MV-4-11 (cell line): ENCODE measurements at regions not wholly inside any gene's neighbourhood (a gene's known extent, or its start where the extent isn't known, plus 50 kb on each side); places are given as distances from the start of the nearest gene placed in this dataset.
A peak's percentile ranks its signal among the peaks of the same experiment; 100 is the strongest.
"Not testable (repeated sequence)": the region's sequence is repeated elsewhere in the genome, so short reads cannot be mapped to it uniquely, and the experiment has no call there.

Experiments used
- DNase-seq: peaks from one replicate; lab custom pipeline; 2025; lab: John Stamatoyannopoulos, UW

- DNase-seq = no peak
These were observed 112.5 kb downstream of the EFEMP1 start for GRCh38 chr2:55811048-55811447.

GRCh38 chr2:55810622-55811020 lies 113.0 kb downstream of the EFEMP1 start:
- DNase-seq = no peak

- DNase-seq = no peak
These were observed 113.5 kb downstream of the EFEMP1 start for GRCh38 chr2:55809875-55810621.

DNA sequence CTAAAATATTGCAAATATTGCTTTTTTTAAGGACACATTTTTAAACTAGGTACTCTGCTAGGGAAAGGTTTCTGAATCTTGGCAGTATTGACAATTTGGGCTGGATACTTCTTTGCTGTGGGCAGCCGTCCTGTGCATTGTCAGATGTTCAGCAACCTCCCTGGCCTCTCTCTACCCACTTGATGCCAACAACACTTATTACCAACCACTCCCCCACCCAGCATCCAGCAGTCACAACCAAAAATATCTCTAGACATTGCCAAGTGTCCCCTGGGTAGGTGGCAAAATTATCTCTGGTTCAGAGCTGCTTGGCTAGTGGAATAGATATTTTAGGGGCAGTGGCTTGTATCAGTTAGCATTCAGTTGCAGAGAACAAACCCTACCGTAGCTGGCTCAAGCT lies 114.3 kb upstream of the PNPT1 start:
- no peak for DNase-seq

GRCh38 chr2:55805686-55806085 lies 112.0 kb upstream of the PNPT1 start:
- no peak for DNase-seq

GRCh38 chr2:55804535-55804934 lies 110.9 kb upstream of the PNPT1 start:
- no peak for DNase-seq

DNA sequence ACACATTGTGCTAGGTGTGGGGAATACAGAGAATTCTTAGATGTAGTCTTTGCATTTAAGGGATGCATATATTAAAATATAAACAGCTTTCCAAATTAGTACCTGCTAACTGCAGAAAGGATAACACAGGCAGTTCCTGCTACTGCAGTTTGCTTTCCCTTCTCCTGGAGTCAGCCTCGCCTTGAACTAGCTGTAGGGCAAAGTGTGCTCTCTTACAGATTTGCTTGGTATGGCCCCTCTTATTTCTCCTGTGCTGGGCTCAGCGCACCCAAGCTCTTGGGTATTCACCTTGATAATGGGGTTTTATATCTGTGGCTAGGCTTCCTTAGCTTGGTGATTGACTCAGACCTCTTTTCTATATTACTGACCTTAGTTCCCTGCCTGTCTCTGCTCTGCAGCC lies 108.4 kb upstream of the PNPT1 start:
- DNase-seq = no peak

DNA sequence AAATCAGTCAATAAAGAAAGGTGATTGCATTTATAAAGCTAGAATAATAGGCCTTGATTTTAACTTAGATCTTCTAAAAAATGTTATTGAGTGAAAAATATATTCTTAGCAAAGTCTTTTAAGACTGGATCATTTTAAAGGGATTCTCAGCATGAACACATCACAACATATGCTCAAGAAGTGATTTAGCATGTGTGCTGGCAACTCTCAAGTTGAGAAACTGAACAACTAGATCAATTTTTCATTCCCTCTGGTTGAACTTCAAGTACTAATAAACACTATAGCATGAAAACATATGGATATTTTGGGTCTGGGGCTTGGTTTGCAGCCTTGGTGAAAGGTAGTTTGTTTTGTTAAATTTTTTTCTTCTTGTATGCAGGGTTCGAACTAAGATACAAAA lies 107.8 kb upstream of the PNPT1 start:
- no peak for DNase-seq

DNA sequence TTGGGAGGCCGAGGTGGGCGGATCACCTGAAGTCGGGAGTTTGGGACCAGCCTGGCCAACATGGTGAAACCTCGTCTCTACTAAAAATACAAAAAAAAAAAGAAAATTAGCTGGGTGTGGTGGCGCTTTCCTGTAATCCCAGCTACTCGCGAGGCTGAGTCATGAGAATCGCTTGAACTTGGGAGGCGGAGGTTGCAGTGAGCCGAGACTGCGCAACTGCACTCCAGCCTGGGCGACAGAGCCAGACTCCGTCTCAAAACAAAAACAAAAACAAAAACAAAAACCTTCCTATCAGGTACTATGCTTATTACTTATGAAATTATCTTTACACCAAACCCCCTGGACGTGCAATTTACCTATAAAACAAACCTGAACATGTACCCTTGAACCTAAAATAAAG lies 106.0 kb upstream of the PNPT1 start:
- not testable (repeated sequence) for DNase-seq

DNA sequence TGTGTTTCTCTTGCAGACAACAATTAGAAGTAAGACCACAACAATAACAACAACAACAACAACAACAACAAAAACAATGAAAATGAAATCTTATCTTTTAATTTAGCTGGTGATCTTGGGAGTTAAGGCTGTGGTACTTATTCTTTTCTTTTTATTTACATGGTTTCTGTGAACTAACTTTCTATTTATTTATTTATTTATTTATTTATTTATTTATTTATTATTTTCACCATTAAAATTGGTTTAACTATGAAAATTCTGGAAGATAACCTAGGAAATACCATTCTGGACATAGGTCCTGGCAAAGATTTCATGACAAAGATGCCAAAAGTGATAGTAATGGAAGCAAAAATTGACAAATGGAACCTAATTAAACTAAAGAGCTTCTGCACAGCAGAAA lies 102.5 kb upstream of the PNPT1 start:
- no peak for DNase-seq

DNA sequence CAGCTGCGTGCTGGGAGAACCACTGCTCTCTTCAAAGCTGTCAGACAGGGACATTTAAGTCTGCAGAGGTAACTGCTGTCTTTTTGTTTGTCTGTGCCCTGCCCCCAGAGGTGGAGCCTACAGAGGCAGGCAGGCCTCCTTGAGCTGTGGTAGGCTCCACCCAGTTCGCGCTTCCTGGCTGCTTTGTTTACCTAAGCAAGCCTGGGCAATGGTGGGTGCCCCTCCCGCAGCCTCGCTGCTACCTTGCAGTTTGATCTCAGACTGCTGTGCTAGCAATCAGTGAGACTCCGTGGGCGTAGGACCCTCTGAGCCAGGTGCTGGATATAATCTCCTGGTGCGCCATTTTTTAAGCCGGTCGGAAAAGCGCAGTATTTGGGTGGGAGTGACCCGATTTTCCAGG lies 100.0 kb upstream of the PNPT1 start:
- DNase-seq = not testable (repeated sequence)

- no peak for DNase-seq
These were observed 92.6 kb upstream of the PNPT1 start for GRCh38 chr2:55786280-55786679.

GRCh38 chr2:55783751-55784150 lies 90.1 kb upstream of the PNPT1 start:
- DNase-seq = not testable (repeated sequence)

- DNase-seq = no peak
These were observed 89.0 kb upstream of the PNPT1 start for GRCh38 chr2:55782528-55783173.

DNA sequence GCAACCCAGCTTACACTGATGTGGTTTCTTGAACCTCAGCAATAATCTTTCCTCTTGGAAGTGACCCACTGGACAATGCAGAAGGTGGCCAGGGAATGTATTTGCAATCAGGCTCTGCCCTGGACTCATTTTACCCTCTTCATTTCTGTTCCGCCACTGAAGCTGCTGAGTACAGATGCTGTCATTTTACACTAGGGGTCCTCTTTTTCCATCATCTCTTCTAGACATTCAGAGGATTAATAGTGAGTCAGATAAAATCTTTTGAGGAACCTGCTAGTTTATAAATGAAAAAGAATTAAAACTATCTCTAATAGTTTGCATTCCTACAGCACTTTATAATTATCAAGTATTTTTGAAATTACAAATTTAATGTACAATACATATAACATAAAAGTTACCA lies 87.9 kb upstream of the PNPT1 start:
- DNase-seq = no peak

DNA sequence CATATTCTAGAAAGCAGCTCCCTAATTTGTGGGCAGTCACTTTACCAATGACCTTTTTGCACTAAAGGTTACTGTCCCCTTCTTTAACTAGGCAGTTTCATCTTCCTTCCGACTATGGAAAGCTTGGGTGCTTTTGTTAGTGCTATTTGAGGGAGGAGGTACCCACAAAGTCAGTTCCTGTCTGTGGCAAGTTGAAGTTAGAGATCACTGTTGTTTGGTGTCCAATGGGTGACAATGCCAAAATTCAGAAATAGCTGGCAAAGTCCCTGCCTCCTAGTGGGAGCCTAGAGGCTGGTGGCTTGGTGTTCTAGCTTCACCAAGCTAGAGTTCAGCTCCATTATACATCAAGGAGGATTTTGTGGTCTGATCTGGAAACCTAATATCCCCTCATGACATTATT lies 87.1 kb upstream of the PNPT1 start:
- DNase-seq = peak; percentile 3

- no peak for DNase-seq
These were observed 86.1 kb upstream of the PNPT1 start for GRCh38 chr2:55779459-55780421.

DNA sequence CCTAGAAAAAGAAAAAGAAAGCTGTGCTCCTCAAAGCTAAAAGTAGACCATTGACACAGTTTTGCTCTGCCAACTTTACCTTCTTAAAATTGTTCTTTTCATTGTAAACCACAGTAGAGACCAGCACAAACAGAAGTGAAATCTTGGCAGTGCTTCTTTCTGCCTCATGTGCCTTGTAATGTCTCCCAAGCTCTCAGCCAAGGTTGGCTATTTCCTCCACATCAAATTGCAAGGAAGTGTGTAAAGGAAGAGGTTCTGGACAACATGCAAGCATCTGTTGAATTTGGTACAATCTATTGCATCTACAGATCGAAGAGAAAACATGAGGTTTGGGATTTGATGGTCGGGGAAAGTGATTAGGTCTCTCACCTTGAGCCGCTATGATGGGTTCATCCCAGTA lies 83.3 kb upstream of the PNPT1 start:
- DNase-seq = no peak

DNA sequence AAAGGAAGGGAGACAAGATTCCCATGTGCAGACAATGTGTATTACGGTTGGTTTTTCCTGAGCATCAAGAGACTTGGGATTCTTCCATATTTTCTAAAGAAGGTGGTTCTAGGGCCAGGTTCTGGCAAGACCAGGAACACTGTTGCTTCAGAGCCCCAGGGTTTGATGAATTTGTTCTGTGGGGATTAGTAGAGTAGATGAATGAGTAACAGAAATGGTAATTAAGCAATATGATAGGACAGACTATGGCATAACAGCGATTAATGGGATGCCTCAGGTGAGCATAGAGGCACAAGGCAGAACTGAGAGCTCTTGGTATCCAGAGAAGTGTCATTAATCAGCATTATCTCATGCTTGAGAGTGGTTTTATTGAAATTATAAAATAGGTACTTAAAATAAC lies 82.8 kb upstream of the PNPT1 start:
- DNase-seq = no peak

GRCh38 chr2:55775828-55776227 lies 82.2 kb upstream of the PNPT1 start:
- no peak for DNase-seq

DNA sequence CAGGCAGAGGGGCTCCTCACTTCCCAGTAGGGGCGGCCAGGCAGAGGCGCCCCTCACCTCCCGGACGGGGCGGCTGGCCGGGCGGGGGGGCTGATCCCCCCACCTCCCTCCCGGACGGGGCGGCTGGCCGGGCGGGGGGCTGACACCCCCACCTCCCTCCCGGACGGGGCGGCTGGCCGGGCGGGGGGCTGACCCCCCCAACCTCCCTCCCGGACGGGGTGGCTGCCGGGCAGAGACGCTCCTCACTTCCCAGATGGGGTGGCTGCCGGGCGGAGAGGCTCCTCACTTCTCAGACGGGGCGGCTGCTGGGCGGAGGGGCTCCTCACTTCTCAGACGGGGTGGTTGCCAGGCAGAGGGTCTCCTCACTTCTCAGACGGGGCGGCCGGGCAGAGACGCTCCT lies 80.0 kb upstream of the PNPT1 start:
- not testable (repeated sequence) for DNase-seq

DNA sequence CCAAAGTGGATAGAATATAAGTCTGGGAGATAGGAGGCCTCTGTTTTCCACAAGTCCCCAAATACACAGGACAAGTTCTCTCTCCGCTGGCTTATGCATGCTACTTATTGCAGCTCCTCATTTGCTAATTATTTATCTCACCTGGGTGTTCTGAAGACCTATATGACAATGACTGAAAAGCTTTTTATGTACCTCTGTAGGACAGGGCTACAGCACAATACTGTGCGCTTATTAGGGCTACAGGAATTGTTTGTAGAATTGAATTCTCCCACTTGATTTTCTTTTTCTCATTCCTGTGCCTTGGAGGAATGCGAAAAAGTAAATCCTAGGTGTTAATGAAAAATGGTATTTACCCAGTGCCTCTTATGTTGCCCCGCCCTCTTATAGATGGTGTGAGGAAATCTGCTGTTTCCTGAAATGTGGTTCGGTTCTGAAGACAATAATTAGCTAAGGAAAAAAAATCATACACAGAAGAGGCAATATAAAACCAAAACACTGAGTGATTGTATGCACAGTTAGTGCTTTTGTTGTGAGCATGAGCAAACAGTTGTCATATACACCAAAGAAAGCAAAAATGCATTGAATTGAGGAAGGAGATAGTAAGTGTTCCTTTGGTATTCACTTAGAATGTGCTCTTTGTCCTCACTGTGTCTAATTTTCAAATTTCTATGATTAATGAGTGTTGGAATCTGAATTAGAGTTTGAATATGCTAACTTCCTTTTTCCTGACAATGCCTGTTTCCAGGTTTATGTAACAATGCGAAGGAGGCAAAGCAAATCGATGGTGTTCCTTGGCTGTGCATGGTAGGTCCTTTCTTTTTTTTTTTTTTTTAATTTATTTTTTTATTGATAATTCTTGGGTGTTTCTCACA lies 78.7 kb upstream of the PNPT1 start:
- no peak for DNase-seq
